ENCODE measurements at regions not wholly inside any gene's neighbourhood (a gene's known extent, or its start where the extent isn't known, plus 50 kb on each side); places are given as distances from the start of the nearest gene placed in this dataset.
"Not testable (repeated sequence)": the region's sequence is repeated elsewhere in the genome, so short reads cannot be mapped to it uniquely, and the experiment has no call there.

- not testable (repeated sequence) for TF ChIP-seq EZH2 (IDR thresholded peaks at IDR 0.05; ENCODE audit: insufficient read depth, poor library complexity, severe bottlenecking); EZH2phosphoT487 (IDR thresholded peaks at IDR 0.05; ENCODE audit: insufficient read depth, low read depth)
Observed at GRCh38 chr16:87208968-87209367, 108.2 kb downstream of the C16orf95 start.

All from GM23248 (cell line).